Lower leg skin (tissue), 3 donors: ENCODE measurements at regions not wholly inside any gene's neighbourhood (a gene's known extent, or its start where the extent isn't known, plus 50 kb on each side); places are given as distances from the start of the nearest gene placed in this dataset.

ENCODE experiments used
- CTCF ChIP-seq, 3 donors: fragments of 450-650 bp; IDR thresholded peaks; one replicate each; pipeline ENCODE4 v1.5.1; 2016; ENCODE audit warnings: antibody characterized with exemption in 3 of 3, mild to moderate bottlenecking in 3 of 3, moderate library complexity in 2 of 3
- POLR2A ChIP-seq, 2 donors: fragments of 450-650 bp; IDR thresholded peaks; one replicate each; pipeline ENCODE4 v1.6.1; 2016 to 2017; ENCODE audit warnings: antibody characterized with exemption in 2 of 2, mild to moderate bottlenecking in 1 of 2, moderate library complexity in 1 of 2

GRCh38 chr7:67724435-67724834 is 727.8 kb downstream of the TYW1 start:
- no peak for TF ChIP-seq CTCF (IDR thresholded peaks at IDR 0.05)
- no peak for TF ChIP-seq POLR2A (IDR thresholded peaks at IDR 0.05)
